Suprapubic skin (tissue), 3 donors: ENCODE measurements at regions not wholly inside any gene's neighbourhood (a gene's known extent, or its start where the extent isn't known, plus 50 kb on each side); places are given as distances from the start of the nearest gene placed in this dataset.

ENCODE experiments used
- POLR2A ChIP-seq, 2 donors: fragments of 450-650 bp; IDR thresholded peaks; one replicate each; pipeline ENCODE4 v1.6.1; 2017; ENCODE audit warnings: antibody characterized with exemption in 2 of 2, mild to moderate bottlenecking in 2 of 2, moderate library complexity in 2 of 2
- TF ChIP-seq, protein P1 (sequence below), 2 donors: fragments of 200-600 bp in 1 of 2; fragments of 450-650 bp in 1 of 2; sonication (generic) in 1 of 2; IDR thresholded peaks; one replicate each; pipeline ENCODE4 v1.5.1; 2016 to 2019; ENCODE audit warnings: antibody characterized with exemption in 2 of 2, mild to moderate bottlenecking in 1 of 2, moderate library complexity in 1 of 2

DNA sequence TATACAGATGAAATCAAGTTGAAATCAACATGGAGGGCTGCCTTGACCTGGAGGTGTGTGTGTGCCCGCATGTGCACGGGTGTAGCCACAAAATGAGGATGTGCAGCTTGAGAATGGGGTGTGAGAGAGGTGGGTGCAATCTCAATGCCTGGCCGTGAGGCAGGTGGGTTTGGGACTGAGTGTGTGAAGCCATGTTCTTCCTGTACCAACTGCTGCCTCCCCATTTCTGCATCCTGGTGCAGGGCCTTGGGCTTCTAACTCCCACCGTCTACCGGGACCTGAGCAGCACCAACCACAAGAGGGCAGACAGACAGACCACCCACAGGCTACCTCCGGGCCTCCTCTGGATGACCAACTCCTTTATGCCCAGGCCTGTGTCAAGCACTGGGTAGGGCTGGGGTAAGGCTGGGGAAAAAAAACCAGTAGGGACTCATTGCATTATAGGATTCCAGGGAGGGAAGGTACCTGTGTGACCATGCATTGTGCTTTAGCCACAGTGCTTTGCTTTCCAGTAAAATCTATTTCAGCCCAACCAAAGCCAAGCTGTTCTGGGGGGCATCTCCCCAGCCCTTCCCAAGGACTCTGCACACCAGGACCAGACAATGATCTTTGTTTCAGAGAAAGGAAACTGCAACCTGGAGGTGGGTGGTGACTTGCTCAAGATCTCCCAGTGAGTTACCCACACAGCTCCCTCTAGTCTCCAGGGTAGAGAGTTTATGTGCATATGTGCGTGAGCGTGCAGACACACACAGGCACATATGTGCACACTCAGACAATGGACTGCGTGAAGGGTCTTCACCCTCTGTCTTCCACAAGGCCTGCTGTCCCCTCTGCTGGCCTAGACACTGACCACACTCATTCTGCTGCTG lies 162.2 kb upstream of the TLE3 start:
- TF ChIP-seq, protein P1, sequence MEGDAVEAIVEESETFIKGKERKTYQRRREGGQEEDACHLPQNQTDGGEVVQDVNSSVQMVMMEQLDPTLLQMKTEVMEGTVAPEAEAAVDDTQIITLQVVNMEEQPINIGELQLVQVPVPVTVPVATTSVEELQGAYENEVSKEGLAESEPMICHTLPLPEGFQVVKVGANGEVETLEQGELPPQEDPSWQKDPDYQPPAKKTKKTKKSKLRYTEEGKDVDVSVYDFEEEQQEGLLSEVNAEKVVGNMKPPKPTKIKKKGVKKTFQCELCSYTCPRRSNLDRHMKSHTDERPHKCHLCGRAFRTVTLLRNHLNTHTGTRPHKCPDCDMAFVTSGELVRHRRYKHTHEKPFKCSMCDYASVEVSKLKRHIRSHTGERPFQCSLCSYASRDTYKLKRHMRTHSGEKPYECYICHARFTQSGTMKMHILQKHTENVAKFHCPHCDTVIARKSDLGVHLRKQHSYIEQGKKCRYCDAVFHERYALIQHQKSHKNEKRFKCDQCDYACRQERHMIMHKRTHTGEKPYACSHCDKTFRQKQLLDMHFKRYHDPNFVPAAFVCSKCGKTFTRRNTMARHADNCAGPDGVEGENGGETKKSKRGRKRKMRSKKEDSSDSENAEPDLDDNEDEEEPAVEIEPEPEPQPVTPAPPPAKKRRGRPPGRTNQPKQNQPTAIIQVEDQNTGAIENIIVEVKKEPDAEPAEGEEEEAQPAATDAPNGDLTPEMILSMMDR (IDR thresholded peaks at IDR 0.05), result no peak
- TF ChIP-seq POLR2A (IDR thresholded peaks at IDR 0.05), result no peak
